Right lobe of liver (tissue), 4 donors: ENCODE measurements at regions not wholly inside any gene's neighbourhood (a gene's known extent, or its start where the extent isn't known, plus 50 kb on each side); places are given as distances from the start of the nearest gene placed in this dataset.

Source experiments
- CTCF ChIP-seq, 4 donors: fragments of 200-600 bp in 3 of 4; fragments of 450-650 bp in 1 of 4; IDR thresholded peaks; one replicate each; pipeline versions ENCODE4 v1.5.1 to v1.8.0; 2016 to 2022; ENCODE audit warnings: antibody characterized with exemption in 4 of 4, mild to moderate bottlenecking in 2 of 4
- POLR2A ChIP-seq: fragments of 450-650 bp; IDR thresholded peaks from one replicate; pipeline ENCODE4 v1.6.1; 2017; ENCODE audit warnings: antibody characterized with exemption, mild to moderate bottlenecking
- donor health status: DM: no; HTN: no; CAD: no.
- donor health status: DM: no; HTN: no; CAD: no.
- donor health status: DM: no; HTN: yes; CAD: no.

DNA sequence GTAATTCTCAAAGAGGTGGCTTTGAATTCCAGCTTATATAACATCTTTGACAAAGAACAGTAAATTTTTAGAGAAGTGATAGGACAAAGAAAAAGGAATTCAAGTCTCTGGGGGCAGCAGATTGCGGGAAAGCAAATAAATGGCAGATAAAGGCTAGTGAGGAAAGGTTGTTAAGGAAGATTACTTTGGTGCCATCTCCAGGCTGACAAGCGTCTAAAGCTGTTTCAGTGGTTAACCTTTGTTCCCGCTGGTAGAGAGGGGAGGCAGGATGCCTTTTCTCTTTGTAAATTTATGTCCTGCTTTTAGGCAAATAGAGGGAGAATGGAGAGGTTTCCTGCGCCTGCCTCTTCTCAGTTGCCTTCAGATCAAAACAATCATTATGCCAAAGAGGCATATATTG is 431.2 kb upstream of the CHST9 start:
- TF ChIP-seq CTCF (IDR thresholded peaks at IDR 0.05) (no peak), POLR2A (no peak)
